Panc1 (cell line): ENCODE measurements at regions not wholly inside any gene's neighbourhood (a gene's known extent, or its start where the extent isn't known, plus 50 kb on each side); places are given as distances from the start of the nearest gene placed in this dataset.

Experiments used
- ATAC-seq: fragments of 200-7000 bp; cut with Tn5 transposase; 2 replicates; pipeline ENCODE4 v1.9.1; 2020; ENCODE audit warnings: mild to moderate bottlenecking, moderate library complexity
- BruUV-seq: library from RNA; stranded (reverse); fragments of 400-500 nt; replicated peaks from 2 replicates; lab custom pipeline; 2021; lab: Mats Ljungman, UMichigan
- CTCF ChIA-PET: fragments of 300-600 bp; sonication (Branson Sonifier 250); formaldehyde crosslinking; loops from one replicate; lab custom pipeline; 2022; ENCODE audit warnings: antibody characterized with exemption; lab: Charles Lee
- POLR2A ChIA-PET: fragments of 300-600 bp; sonication (Branson Sonifier 250); formaldehyde crosslinking; loops from one replicate; lab custom pipeline; 2022; ENCODE audit warnings: antibody characterized with exemption; lab: Charles Lee
- DNase-seq: peaks from one replicate; pipeline ENCODE4 v3.0.0-alpha.2; 2010; ENCODE audit warnings: low read depth, low spot score
- H3K27ac ChIP-seq: 2 replicates; pipeline ENCODE4 v1.5.1; 2011; ENCODE audit warnings: mild to moderate bottlenecking, low read length, inconsistent platforms
- H3K27me3 ChIP-seq: fragments of 200-500 bp; sonication (Bioruptor generic); 2 replicates; pipeline ENCODE4 v1.6.0; 2014; ENCODE audit warnings: low read length, inconsistent platforms; ENCODE audit not compliant: control insufficient read depth, insufficient read depth
- H3K36me3 ChIP-seq: fragments of 200-500 bp; sonication (Bioruptor generic); 2 replicates; pipeline ENCODE4 v1.5.1; 2014; ENCODE audit warnings: inconsistent platforms, mild to moderate bottlenecking, low read length, moderate library complexity; ENCODE audit not compliant: control insufficient read depth, insufficient read depth
- H3K4me1 ChIP-seq: 2 replicates; pipeline ENCODE4 v1.5.1; 2011; ENCODE audit warnings: inconsistent platforms, mild to moderate bottlenecking, low read length, moderate library complexity; ENCODE audit not compliant: control insufficient read depth, insufficient read depth
- H3K4me3 ChIP-seq, 2 experiments: 2 replicates each; pipeline ENCODE4 v1.5.1; 2011 to 2012; ENCODE audit warnings: low read depth in 2 of 2, low read length in 2 of 2, mild to moderate bottlenecking in 2 of 2, inconsistent platforms in 1 of 2, moderate library complexity in 1 of 2
- H3K9me3 ChIP-seq: fragments of 200-500 bp; sonication (Bioruptor generic); 2 replicates; pipeline ENCODE4 v1.5.1; 2014; ENCODE audit warnings: low read depth, mild to moderate bottlenecking, inconsistent platforms, low read length, moderate library complexity; ENCODE audit not compliant: control insufficient read depth, insufficient read depth
- CTCF ChIP-seq: fragments of 450-650 bp; IDR thresholded peaks from 2 replicates; pipeline ENCODE4 v1.5.1; 2017; ENCODE audit warnings: mild to moderate bottlenecking
- POLR2AphosphoS5 ChIP-seq: IDR thresholded peaks from 2 replicates; pipeline ENCODE4 v1.6.1; 2012; ENCODE audit warnings: mild to moderate bottlenecking, low read depth, low read length, moderate library complexity
- REST ChIP-seq, 2 experiments: IDR thresholded peaks; 2 replicates each; pipeline ENCODE4 v1.6.1; 2011 to 2012; ENCODE audit warnings: low read depth in 2 of 2, control low read depth in 1 of 2, low read length in 1 of 2, mild to moderate bottlenecking in 1 of 2, moderate library complexity in 1 of 2; ENCODE audit not compliant: insufficient read depth in 1 of 2
- SIN3A ChIP-seq: IDR thresholded peaks from 2 replicates; pipeline ENCODE4 v1.6.1; 2012; ENCODE audit warnings: low read depth, mild to moderate bottlenecking, low read length, moderate library complexity, borderline replicate concordance; ENCODE audit not compliant: insufficient read depth
- TCF7L2 ChIP-seq: IDR thresholded peaks from 2 replicates; pipeline ENCODE4 v1.6.1; 2011; ENCODE audit warnings: mild to moderate bottlenecking, low read depth, low read length, inconsistent platforms
- in situ Hi-C: cut with HindIII; loops from 2 replicates; pipeline ENCODE4 v1.10.0; 2016; ENCODE audit warnings: low sequenced_read_pairs, low pct_unique_long_range_greater_than_20kb
- intact Hi-C: fragments of 100-400 bp; cut with micrococcal nuclease; formaldehyde crosslinking; loops from one replicate; pipeline ENCODE4 v1.10.0; 2022; ENCODE audit not compliant: unreplicated experiment

GRCh38 chr2:133711201-133711600, 142.9 kb upstream of the NCKAP5 start:
- TF ChIP-seq SIN3A (no peak), REST (IDR thresholded peaks at IDR 0.05; ENCODE audit: insufficient read depth in 1 of 2, low read depth in 2 of 2, low read length in 1 of 2) (no peak)
- Histone ChIP-seq H3K36me3 (no peaks in the 10 kb centered on the region), H3K27ac (no peak overlapping the region), H3K4me1 (no peaks in the 10 kb centered on the region), H3K4me3 (no peak overlapping the region), H3K9me3 (no peaks in the 10 kb centered on the region), H3K27me3 (no peaks in the 10 kb centered on the region)
- BruUV-seq, result no TSS peak
- intact Hi-C loops, result no loop called here
- CTCF ChIA-PET, result no interaction called here
- no peak for DNase-seq
- no peak for ATAC-seq
- POLR2A ChIA-PET, result no interaction called here
- in situ Hi-C loops, result no loop called here

- BruUV-seq, result no TSS peak
- in situ Hi-C loops, result no loop called here
- no peak overlapping the region for H3K27ac ChIP-seq
- intact Hi-C loops, result no loop called here
- ATAC-seq (no peak), DNase-seq (no peak)
- TF ChIP-seq TCF7L2 (no peak), SIN3A (no peak), CTCF (no peak), REST (IDR thresholded peaks at IDR 0.05; ENCODE audit: insufficient read depth in 1 of 2, low read depth in 2 of 2, low read length in 1 of 2) (no peak), POLR2AphosphoS5 (no peak)
- ChIA-PET POLR2A (no interaction called here), CTCF (no interaction called here)
- no peak overlapping the region for H3K4me3 ChIP-seq
- no peaks in the 10 kb centered on the region for H3K4me1 ChIP-seq
- H3K9me3 ChIP-seq, result no peaks in the 10 kb centered on the region
- no peaks in the 10 kb centered on the region for H3K27me3 ChIP-seq
- no peaks in the 10 kb centered on the region for H3K36me3 ChIP-seq
Measured at GRCh38 chr2:133711806-133712205, 143.5 kb upstream of the NCKAP5 start.
